SK-N-SH (cell line): ENCODE measurements at regions not wholly inside any gene's neighbourhood (a gene's known extent, or its start where the extent isn't known, plus 50 kb on each side); places are given as distances from the start of the nearest gene placed in this dataset.

ENCODE experiments used
- CTCF ChIA-PET: fragments of 300-600, 350-600 bp; formaldehyde crosslinking; extraction: SDS; loops from one replicate; lab custom pipeline; 2021; lab: Yijun Ruan, JAX
- POLR2A ChIA-PET: fragments of 350-600 bp; sonication (Branson Sonifier 250); formaldehyde crosslinking; extraction: SDS; loops from one replicate; lab custom pipeline; 2020; ENCODE audit warnings: antibody characterized with exemption, inconsistent platforms; lab: Yijun Ruan, JAX
- DNase-seq: peaks from one replicate; pipeline ENCODE4 v3.0.0; 2012
- H2AFZ ChIP-seq: fragments of 200-600 bp; sonication (generic); 2 replicates; pipeline ENCODE4 v1.8.1; 2016; ENCODE audit warnings: antibody characterized with exemption, mild to moderate bottlenecking, low read depth
- H3F3A ChIP-seq: fragments of 200-600 bp; sonication (generic); replicated peaks from 2 replicates; pipeline ENCODE3; 2016; ENCODE audit warnings: antibody characterized with exemption, mild to moderate bottlenecking; ENCODE audit not compliant: insufficient read depth
- H3K27ac ChIP-seq, 2 experiments: fragments of 200-500 bp in 1 of 2; fragments of 200-600 bp in 1 of 2; sonication (Bioruptor generic) in 1 of 2; sonication (generic), shearing (Covaris generic) in 1 of 2; 2 replicates each; pipeline versions ENCODE4 v1.5.1 to v1.6.1; 2014 to 2016; ENCODE audit warnings: low read depth in 2 of 2, inconsistent platforms in 1 of 2, low read length in 1 of 2, mild to moderate bottlenecking in 1 of 2, mixed read lengths in 1 of 2
- H3K27me3 ChIP-seq: fragments of 200-600 bp; sonication (generic), shearing (Covaris generic); 2 replicates; pipeline ENCODE4 v1.6.1; 2016; ENCODE audit warnings: mixed run types; ENCODE audit not compliant: insufficient read depth
- H3K36me3 ChIP-seq, 2 experiments: fragments of 200-500 bp in 1 of 2; fragments of 200-600 bp in 1 of 2; sonication (Bioruptor generic) in 1 of 2; sonication (generic) in 1 of 2; replicated peaks in 1 of 2; 2 replicates each; pipeline versions ENCODE3 to v1.5.1; 2014 to 2016; ENCODE audit warnings: low read length in 1 of 2, mild to moderate bottlenecking in 1 of 2; ENCODE audit not compliant: insufficient read depth in 2 of 2, control insufficient read depth in 1 of 2
- H3K4me1 ChIP-seq, 2 experiments: fragments of 200-500 bp in 1 of 2; fragments of 200-600 bp in 1 of 2; sonication (Bioruptor generic) in 1 of 2; sonication (generic), shearing (Covaris generic) in 1 of 2; 2 replicates each; pipeline versions ENCODE4 v1.5.1 to v1.6.1; 2014 to 2016; ENCODE audit warnings: low read depth in 1 of 2, low read length in 1 of 2, mixed run types in 1 of 2; ENCODE audit not compliant: insufficient read depth in 2 of 2, control insufficient read depth in 1 of 2
- H3K4me2 ChIP-seq: fragments of 200-600 bp; sonication (generic), shearing (Covaris generic); 2 replicates; pipeline ENCODE4 v1.6.1; 2017; ENCODE audit warnings: mixed run types
- H3K4me3 ChIP-seq, 2 experiments: fragments of 200-500 bp in 1 of 2; fragments of 200-600 bp in 1 of 2; sonication (Bioruptor generic) in 1 of 2; sonication (generic), shearing (Covaris generic) in 1 of 2; 2 replicates each; pipeline versions ENCODE4 v1.5.1 to v1.8.1; 2014 to 2016; ENCODE audit warnings: low read depth in 2 of 2, inconsistent platforms in 1 of 2, low read length in 1 of 2, mild to moderate bottlenecking in 1 of 2, mixed read lengths in 1 of 2, moderate library complexity in 1 of 2
- H3K79me2 ChIP-seq: fragments of 200-600 bp; sonication (generic); 2 replicates; pipeline ENCODE4 v1.8.1; 2017; ENCODE audit warnings: mild to moderate bottlenecking; ENCODE audit not compliant: insufficient read depth
- H3K9ac ChIP-seq: fragments of 200-600 bp; sonication (generic); 2 replicates; pipeline ENCODE4 v1.6.1; 2017; ENCODE audit warnings: mixed run types
- H3K9me2 ChIP-seq: fragments of 200-600 bp; sonication (generic); 2 replicates; pipeline ENCODE4 v1.6.1; 2017; ENCODE audit warnings: mixed run types
- H3K9me3 ChIP-seq: fragments of 200-600 bp; sonication (generic); 2 replicates; pipeline ENCODE4 v1.6.1; 2017; ENCODE audit warnings: mixed run types, mild to moderate bottlenecking, moderate library complexity
- H4K20me1 ChIP-seq: fragments of 200-600 bp; sonication (generic); 2 replicates; pipeline ENCODE4 v1.6.1; 2017; ENCODE audit warnings: mild to moderate bottlenecking, mixed run types; ENCODE audit not compliant: insufficient read depth
- CHD2 ChIP-seq: fragments of 150-350 bp; IDR thresholded peaks from 2 replicates; pipeline ENCODE4 v1.6.1; 2018; ENCODE audit warnings: low read length; ENCODE audit not compliant: partially characterized antibody
- ELF1 ChIP-seq: IDR thresholded peaks from 2 replicates; pipeline ENCODE4 v1.4.0; 2012
- EP300 ChIP-seq, 2 experiments: IDR thresholded peaks; 2 replicates each; pipeline versions ENCODE4 v1.4.0 to v1.6.1; 2012; ENCODE audit warnings: borderline replicate concordance in 1 of 2, low read depth in 1 of 2, low read length in 1 of 2
- EZH2phosphoT487 ChIP-seq: fragments of 200-600 bp; sonication (generic); IDR thresholded peaks from 2 replicates; pipeline ENCODE4 v1.6.1; 2017; ENCODE audit warnings: low read depth, mixed run types, mild to moderate bottlenecking, antibody characterized with exemption, moderate library complexity, borderline replicate concordance
- FOXJ3 ChIP-seq: sonication (generic); formaldehyde crosslinking; IDR thresholded peaks from 2 replicates; pipeline ENCODE4 v1.5.1; 2020; ENCODE audit warnings: mild to moderate bottlenecking, missing genetic modification reagents
- FOXM1 ChIP-seq: IDR thresholded peaks from 2 replicates; pipeline ENCODE4 v1.4.0; 2012; ENCODE audit warnings: low read depth, mild to moderate bottlenecking
- GABPA ChIP-seq: IDR thresholded peaks from 2 replicates; pipeline ENCODE4 v1.4.0; 2012; ENCODE audit warnings: low read depth, mild to moderate bottlenecking
- GATA2 ChIP-seq: sonication (generic); formaldehyde crosslinking; IDR thresholded peaks from 2 replicates; pipeline ENCODE4 v1.5.0; 2020; ENCODE audit warnings: mild to moderate bottlenecking, missing genetic modification reagents
- MEF2A ChIP-seq: IDR thresholded peaks from 2 replicates; pipeline ENCODE4 v1.4.0; 2012; ENCODE audit warnings: low read depth, borderline replicate concordance
- NFIC ChIP-seq: IDR thresholded peaks from 2 replicates; pipeline ENCODE4 v1.4.0; 2012; ENCODE audit warnings: borderline replicate concordance
- RAD21 ChIP-seq: IDR thresholded peaks from 2 replicates; pipeline ENCODE4 v1.6.1; 2012; ENCODE audit warnings: mild to moderate bottlenecking, low read length
- SIN3A ChIP-seq: IDR thresholded peaks from 2 replicates; pipeline ENCODE4 v1.6.1; 2012; ENCODE audit warnings: low read depth, mild to moderate bottlenecking, low read length, moderate library complexity, borderline replicate concordance
- SMC3 ChIP-seq: IDR thresholded peaks from 2 replicates; pipeline ENCODE4 v1.6.1; 2012; ENCODE audit warnings: low read depth, low read length, improper control_type of control experiment
- TAF1 ChIP-seq: IDR thresholded peaks from 2 replicates; pipeline ENCODE4 v1.6.1; 2012; ENCODE audit warnings: low read depth, mild to moderate bottlenecking, low read length, moderate library complexity, borderline replicate concordance
- TCF12 ChIP-seq: IDR thresholded peaks from 2 replicates; pipeline ENCODE4 v1.4.0; 2012
- WGBS: methylation state at CpG from one replicate; pipeline ENCODE4 v1.1.6; 2017; ENCODE audit warnings: low lambda C conversion rate; 5-methylcytosine and 5-hydroxymethylcytosine counted together
- TF ChIP-seq, protein P1 (sequence below): IDR thresholded peaks from 2 replicates; pipeline ENCODE4 v1.6.1; 2012; ENCODE audit warnings: mild to moderate bottlenecking, low read depth, low read length, moderate library complexity
- TF ChIP-seq, protein P2 (sequence below): fragments of 150-350 bp; IDR thresholded peaks from 2 replicates; pipeline ENCODE4 v1.6.1; 2017; ENCODE audit warnings: antibody characterized with exemption, low read length, low read depth, borderline replicate concordance
- TF ChIP-seq, protein P3 (sequence below): IDR thresholded peaks from 2 replicates; pipeline ENCODE4 v1.4.0; 2012; ENCODE audit warnings: low read depth, borderline replicate concordance
- TF ChIP-seq, protein P4 (sequence below): IDR thresholded peaks from 2 replicates; pipeline ENCODE4; 2012

DNA sequence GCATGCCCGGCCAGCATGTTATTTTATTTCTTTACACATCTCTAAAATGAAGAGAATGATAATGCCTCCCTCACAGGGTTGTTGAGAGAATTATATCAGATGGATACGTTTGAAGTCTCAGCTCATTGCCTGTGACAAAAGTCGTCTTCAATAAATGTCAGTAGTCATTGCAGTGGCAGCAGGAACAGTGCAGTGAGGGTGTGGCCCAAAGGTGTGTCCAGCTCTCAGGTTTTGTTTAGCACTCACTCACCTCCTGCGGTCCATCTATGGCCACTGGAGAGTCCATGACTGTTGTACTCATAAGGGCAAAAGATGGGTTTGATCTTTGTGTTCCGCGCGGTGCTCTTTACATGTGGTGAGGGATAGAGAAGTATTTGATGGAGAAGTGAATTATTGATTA, 77.2 kb upstream of the TIAM2 start:
- CTCF ChIA-PET = interaction anchor here (1.4 to 3.2 kb wide), 3 partner anchors 10 to 243 kb away, joined by 5 to 10 read pairs (median 5); no protein-coding TSS in a partner anchor
- Histone ChIP-seq H3K27me3 (no peaks in the 10 kb centered on the region), H3K79me2 (no peaks in the 10 kb centered on the region), H2AFZ (no peak overlapping the region), H3K4me1 (peaks cover 0 to 6% of the 10 kb centered on the region in 2 experiments; a peak in 1 of 4 replicates), H3K27ac (no peak overlapping the region), H3K4me2 (no peak overlapping the region), H3K9me2 (no peaks in the 10 kb centered on the region), H3K36me3 (no peaks in the 10 kb centered on the region), H3K9me3 (no peaks in the 10 kb centered on the region), H3K9ac (no peak overlapping the region), H3F3A (no peaks in the 10 kb centered on the region), H4K20me1 (no peaks in the 10 kb centered on the region), H3K4me3 (no peak overlapping the region)
- TF ChIP-seq TCF12 = no peak
- TF ChIP-seq, protein P1, sequence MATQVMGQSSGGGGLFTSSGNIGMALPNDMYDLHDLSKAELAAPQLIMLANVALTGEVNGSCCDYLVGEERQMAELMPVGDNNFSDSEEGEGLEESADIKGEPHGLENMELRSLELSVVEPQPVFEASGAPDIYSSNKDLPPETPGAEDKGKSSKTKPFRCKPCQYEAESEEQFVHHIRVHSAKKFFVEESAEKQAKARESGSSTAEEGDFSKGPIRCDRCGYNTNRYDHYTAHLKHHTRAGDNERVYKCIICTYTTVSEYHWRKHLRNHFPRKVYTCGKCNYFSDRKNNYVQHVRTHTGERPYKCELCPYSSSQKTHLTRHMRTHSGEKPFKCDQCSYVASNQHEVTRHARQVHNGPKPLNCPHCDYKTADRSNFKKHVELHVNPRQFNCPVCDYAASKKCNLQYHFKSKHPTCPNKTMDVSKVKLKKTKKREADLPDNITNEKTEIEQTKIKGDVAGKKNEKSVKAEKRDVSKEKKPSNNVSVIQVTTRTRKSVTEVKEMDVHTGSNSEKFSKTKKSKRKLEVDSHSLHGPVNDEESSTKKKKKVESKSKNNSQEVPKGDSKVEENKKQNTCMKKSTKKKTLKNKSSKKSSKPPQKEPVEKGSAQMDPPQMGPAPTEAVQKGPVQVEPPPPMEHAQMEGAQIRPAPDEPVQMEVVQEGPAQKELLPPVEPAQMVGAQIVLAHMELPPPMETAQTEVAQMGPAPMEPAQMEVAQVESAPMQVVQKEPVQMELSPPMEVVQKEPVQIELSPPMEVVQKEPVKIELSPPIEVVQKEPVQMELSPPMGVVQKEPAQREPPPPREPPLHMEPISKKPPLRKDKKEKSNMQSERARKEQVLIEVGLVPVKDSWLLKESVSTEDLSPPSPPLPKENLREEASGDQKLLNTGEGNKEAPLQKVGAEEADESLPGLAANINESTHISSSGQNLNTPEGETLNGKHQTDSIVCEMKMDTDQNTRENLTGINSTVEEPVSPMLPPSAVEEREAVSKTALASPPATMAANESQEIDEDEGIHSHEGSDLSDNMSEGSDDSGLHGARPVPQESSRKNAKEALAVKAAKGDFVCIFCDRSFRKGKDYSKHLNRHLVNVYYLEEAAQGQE = no peak
- TF ChIP-seq FOXM1 = no peak
- no peak for TF ChIP-seq ELF1
- TF ChIP-seq SMC3 = no peak
- no peak for TF ChIP-seq NFIC
- no peak for TF ChIP-seq SIN3A
- TF ChIP-seq TAF1 = no peak
- TF ChIP-seq FOXJ3 (CRISPR knock-in tag) = no peak
- no peak for TF ChIP-seq EP300 (IDR thresholded peaks at IDR 0.05; ENCODE audit: borderline replicate concordance in 1 of 2, low read depth in 1 of 2, low read length in 1 of 2)
- no peak for TF ChIP-seq CHD2
- TF ChIP-seq, protein P2, sequence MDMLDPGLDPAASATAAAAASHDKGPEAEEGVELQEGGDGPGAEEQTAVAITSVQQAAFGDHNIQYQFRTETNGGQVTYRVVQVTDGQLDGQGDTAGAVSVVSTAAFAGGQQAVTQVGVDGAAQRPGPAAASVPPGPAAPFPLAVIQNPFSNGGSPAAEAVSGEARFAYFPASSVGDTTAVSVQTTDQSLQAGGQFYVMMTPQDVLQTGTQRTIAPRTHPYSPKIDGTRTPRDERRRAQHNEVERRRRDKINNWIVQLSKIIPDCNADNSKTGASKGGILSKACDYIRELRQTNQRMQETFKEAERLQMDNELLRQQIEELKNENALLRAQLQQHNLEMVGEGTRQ = no peak
- no peak for TF ChIP-seq EZH2phosphoT487
- no peak for DNase-seq
- POLR2A ChIA-PET = no interaction called here
- WGBS = 98% methylated on average over 7 of the region's 7 CpGs

DNA sequence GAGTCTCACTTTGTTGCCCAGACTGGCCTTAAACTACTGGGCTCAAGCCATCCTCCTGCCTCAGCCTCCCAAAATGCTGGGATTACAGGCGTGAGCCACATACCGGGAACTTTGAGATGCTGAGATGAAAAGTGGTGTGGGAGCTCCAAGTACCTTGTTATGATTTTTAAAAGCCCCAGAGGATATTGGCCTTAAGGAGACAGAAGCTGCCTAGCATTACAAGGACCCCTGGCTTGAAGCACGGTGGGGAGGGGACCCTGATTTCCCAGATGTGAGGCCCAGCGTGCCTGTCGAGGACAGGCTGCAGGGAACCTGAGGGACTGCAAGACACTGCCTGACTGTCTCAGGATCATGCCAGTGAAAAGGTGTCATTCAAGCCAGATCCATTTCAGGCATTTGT, 75.3 kb upstream of the TIAM2 start:
- POLR2A ChIA-PET = no interaction called here
- TF ChIP-seq, protein P3, sequence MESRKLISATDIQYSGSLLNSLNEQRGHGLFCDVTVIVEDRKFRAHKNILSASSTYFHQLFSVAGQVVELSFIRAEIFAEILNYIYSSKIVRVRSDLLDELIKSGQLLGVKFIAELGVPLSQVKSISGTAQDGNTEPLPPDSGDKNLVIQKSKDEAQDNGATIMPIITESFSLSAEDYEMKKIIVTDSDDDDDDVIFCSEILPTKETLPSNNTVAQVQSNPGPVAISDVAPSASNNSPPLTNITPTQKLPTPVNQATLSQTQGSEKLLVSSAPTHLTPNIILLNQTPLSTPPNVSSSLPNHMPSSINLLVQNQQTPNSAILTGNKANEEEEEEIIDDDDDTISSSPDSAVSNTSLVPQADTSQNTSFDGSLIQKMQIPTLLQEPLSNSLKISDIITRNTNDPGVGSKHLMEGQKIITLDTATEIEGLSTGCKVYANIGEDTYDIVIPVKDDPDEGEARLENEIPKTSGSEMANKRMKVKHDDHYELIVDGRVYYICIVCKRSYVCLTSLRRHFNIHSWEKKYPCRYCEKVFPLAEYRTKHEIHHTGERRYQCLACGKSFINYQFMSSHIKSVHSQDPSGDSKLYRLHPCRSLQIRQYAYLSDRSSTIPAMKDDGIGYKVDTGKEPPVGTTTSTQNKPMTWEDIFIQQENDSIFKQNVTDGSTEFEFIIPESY = no peak
- TF ChIP-seq RAD21 = no peak
- no peak for TF ChIP-seq MEF2A
- TF ChIP-seq GABPA = no peak
- TF ChIP-seq, protein P4, sequence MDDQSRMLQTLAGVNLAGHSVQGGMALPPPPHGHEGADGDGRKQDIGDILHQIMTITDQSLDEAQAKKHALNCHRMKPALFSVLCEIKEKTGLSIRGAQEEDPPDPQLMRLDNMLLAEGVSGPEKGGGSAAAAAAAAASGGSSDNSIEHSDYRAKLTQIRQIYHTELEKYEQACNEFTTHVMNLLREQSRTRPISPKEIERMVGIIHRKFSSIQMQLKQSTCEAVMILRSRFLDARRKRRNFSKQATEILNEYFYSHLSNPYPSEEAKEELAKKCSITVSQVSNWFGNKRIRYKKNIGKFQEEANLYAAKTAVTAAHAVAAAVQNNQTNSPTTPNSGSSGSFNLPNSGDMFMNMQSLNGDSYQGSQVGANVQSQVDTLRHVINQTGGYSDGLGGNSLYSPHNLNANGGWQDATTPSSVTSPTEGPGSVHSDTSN = no peak
- no peak for TF ChIP-seq GATA2 (CRISPR knock-in tag)
- TF ChIP-seq CHD2 = no peak
- TF ChIP-seq FOXJ3 (CRISPR knock-in tag) = no peak

More for the DNA sequence above, 75.3 kb upstream of the TIAM2 start:
- CTCF ChIA-PET = interaction anchor here (0.7 to 3.2 kb wide), 4 partner anchors 15 to 244 kb away, joined by 3 to 10 read pairs (median 5); no protein-coding TSS in a partner anchor
- WGBS = 100% methylated on average over 5 of the region's 5 CpGs
- DNase-seq = no peak
- no peaks in the 10 kb centered on the region for H4K20me1 ChIP-seq
- no peak overlapping the region for H3K27ac ChIP-seq
- H3K9me3 ChIP-seq = no peaks in the 10 kb centered on the region
- H2AFZ ChIP-seq = no peak overlapping the region
- no peak overlapping the region for H3K4me2 ChIP-seq
- no peaks in the 10 kb centered on the region for H3K9me2 ChIP-seq
- no peaks in the 10 kb centered on the region for H3F3A ChIP-seq
- no peak overlapping the region for H3K4me3 ChIP-seq
- H3K36me3 ChIP-seq = no peaks in the 10 kb centered on the region
- no peak overlapping the region for H3K9ac ChIP-seq
- no peaks in the 10 kb centered on the region for H3K79me2 ChIP-seq
- H3K27me3 ChIP-seq = no peaks in the 10 kb centered on the region
- H3K4me1 ChIP-seq = peaks cover 0 to 14% of the 10 kb centered on the region in 2 experiments; a peak in 1 of 4 replicates
